DND-41 (cell line): ENCODE measurements at regions not wholly inside any gene's neighbourhood (a gene's known extent, or its start where the extent isn't known, plus 50 kb on each side); places are given as distances from the start of the nearest gene placed in this dataset.

ENCODE experiments used
- CTCF ChIP-seq: IDR thresholded peaks from 2 replicates; pipeline ENCODE4 v1.5.1; 2012; ENCODE audit warnings: borderline replicate concordance, low read length, moderate library complexity, mild to moderate bottlenecking; ENCODE audit not compliant: poor library complexity, severe bottlenecking; ENCODE audit errors: extremely low read depth
- EZH2 ChIP-seq: IDR thresholded peaks from 3 replicates; pipeline ENCODE4 v1.6.1; 2012; ENCODE audit warnings: borderline replicate concordance, low read depth, mild to moderate bottlenecking, moderate library complexity, low read length, inconsistent platforms; ENCODE audit not compliant: severe bottlenecking

- TF ChIP-seq CTCF (no peak), EZH2 (no peak)
Measured at GRCh38 chr3:35295906-35296305, 343.4 kb upstream of the ARPP21 start.
